GM03348 (cell line): ENCODE measurements at regions not wholly inside any gene's neighbourhood (a gene's known extent, or its start where the extent isn't known, plus 50 kb on each side); places are given as distances from the start of the nearest gene placed in this dataset.

Experiments used
- DNase-seq: peaks from one replicate; pipeline ENCODE4 v3.0.0; 2012; ENCODE audit warnings: low spot score

GRCh38 chr10:113443141-113443925 is 109.5 kb upstream of the HABP2 start:
- DNase-seq = no peak

- DNase-seq = no peak
Observed at GRCh38 chr10:113444766-113445365, 108.0 kb upstream of the HABP2 start.

GRCh38 chr10:113445736-113446135 is 107.1 kb upstream of the HABP2 start:
- DNase-seq = no peak

GRCh38 chr10:113446739-113447138 is 106.1 kb upstream of the HABP2 start:
- no peak for DNase-seq

- no peak for DNase-seq
Observed at GRCh38 chr10:113447278-113447677, 105.6 kb upstream of the HABP2 start.

- peak; percentile 39 for DNase-seq
Observed at GRCh38 chr10:113449006-113449695, 103.7 kb upstream of the HABP2 start.

- no peak for DNase-seq
Observed at GRCh38 chr10:113450046-113450804, 102.6 kb upstream of the HABP2 start.

- DNase-seq = no peak
Observed at GRCh38 chr10:113450906-113451305, 101.9 kb upstream of the HABP2 start.

- no peak for DNase-seq
Observed at GRCh38 chr10:113452146-113452845, 100.6 kb upstream of the HABP2 start.

- no peak for DNase-seq
Observed at GRCh38 chr10:113453351-113453750, 99.5 kb upstream of the HABP2 start.

GRCh38 chr10:113454341-113455061 is 98.4 kb upstream of the HABP2 start:
- peak; percentile 81 for DNase-seq

GRCh38 chr10:113455947-113456346 is 96.9 kb upstream of the HABP2 start:
- DNase-seq = no peak

- no peak for DNase-seq
Observed at GRCh38 chr10:113456741-113457140, 96.1 kb upstream of the HABP2 start.

GRCh38 chr10:113457408-113457807 is 95.4 kb upstream of the HABP2 start:
- no peak for DNase-seq

GRCh38 chr10:113458451-113458850 is 94.4 kb upstream of the HABP2 start:
- DNase-seq = no peak

- no peak for DNase-seq
Observed at GRCh38 chr10:113458944-113459343, 93.9 kb upstream of the HABP2 start.

GRCh38 chr10:113459626-113460280 is 93.1 kb upstream of the HABP2 start:
- no peak for DNase-seq

- DNase-seq = no peak
Observed at GRCh38 chr10:113463083-113463482, 89.8 kb upstream of the HABP2 start.

- DNase-seq = peak; percentile 65
Observed at GRCh38 chr10:113463777-113464176, 89.1 kb upstream of the HABP2 start.

- DNase-seq = peak; percentile 30
Observed at GRCh38 chr10:113469796-113470195, 83.1 kb upstream of the HABP2 start.
